ENCODE measurements at regions not wholly inside any gene's neighbourhood (a gene's known extent, or its start where the extent isn't known, plus 50 kb on each side); places are given as distances from the start of the nearest gene placed in this dataset.

DNA sequence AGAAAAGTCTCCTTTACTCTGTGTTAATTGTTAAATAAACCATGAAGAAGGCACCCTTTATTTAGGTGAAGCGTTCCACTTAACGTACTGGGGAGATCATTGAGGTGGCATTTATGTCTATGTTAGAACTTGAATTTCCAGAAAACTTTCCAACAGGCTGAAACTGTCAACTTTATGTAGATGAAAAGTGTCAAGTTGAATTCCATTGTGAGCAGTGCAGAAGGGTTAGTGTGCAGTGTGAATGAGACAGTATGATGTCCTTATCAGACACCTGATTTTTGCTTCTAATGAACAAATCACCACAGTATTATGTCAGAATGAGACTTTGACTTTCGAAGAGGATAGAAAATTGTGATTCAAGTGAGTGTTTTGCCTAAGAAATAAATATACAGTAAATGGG lies 761.6 kb upstream of the SEMA6A start:
- Histone ChIP-seq H3K9ac (ENCODE audit: control insufficient read depth, extremely low read depth, insufficient read depth, low read length) (no peak overlapping the region), H3K4me2 (ENCODE audit: control insufficient read depth, extremely low read depth, insufficient read depth, low read depth, low read length) (no peak overlapping the region), H3K79me2 (ENCODE audit: control insufficient read depth, insufficient read depth, low read length) (no peaks in the 10 kb centered on the region), H3K36me3 (ENCODE audit: control insufficient read depth in 2 of 2, extremely low read depth in 1 of 2, insufficient read depth in 2 of 2, low read length in 2 of 2) (no peaks in the 10 kb centered on the region), H3K9me3 (ENCODE audit: control insufficient read depth, low read depth, low read length) (no peaks in the 10 kb centered on the region), H3K27me3 (ENCODE audit: control insufficient read depth, extremely low read depth, insufficient read depth, low read length) (no peaks in the 10 kb centered on the region), H4K20me1 (ENCODE audit: control insufficient read depth, extremely low read depth, insufficient read depth, low read length) (no peaks in the 10 kb centered on the region), H3K27ac (ENCODE audit: control insufficient read depth, insufficient read depth, low read length) (no peak overlapping the region), H3K4me1 (ENCODE audit: control insufficient read depth, extremely low read depth, insufficient read depth, low read length) (no peaks in the 10 kb centered on the region), H3K9me1 (ENCODE audit: control insufficient read depth, extremely low read depth, insufficient read depth, low read length) (no peaks in the 10 kb centered on the region), H3K4me3 (ENCODE audit: control insufficient read depth in 2 of 3, extremely low read depth in 1 of 3, insufficient read depth in 2 of 3, low read depth in 1 of 3, low read length in 3 of 3) (no peak overlapping the region), H2AFZ (ENCODE audit: control insufficient read depth, low read length) (peak overlapping the region; percentile 43)
- DNase-seq (ENCODE audit: low read depth, low spot score), result no peak
- TF ChIP-seq, protein P1, sequence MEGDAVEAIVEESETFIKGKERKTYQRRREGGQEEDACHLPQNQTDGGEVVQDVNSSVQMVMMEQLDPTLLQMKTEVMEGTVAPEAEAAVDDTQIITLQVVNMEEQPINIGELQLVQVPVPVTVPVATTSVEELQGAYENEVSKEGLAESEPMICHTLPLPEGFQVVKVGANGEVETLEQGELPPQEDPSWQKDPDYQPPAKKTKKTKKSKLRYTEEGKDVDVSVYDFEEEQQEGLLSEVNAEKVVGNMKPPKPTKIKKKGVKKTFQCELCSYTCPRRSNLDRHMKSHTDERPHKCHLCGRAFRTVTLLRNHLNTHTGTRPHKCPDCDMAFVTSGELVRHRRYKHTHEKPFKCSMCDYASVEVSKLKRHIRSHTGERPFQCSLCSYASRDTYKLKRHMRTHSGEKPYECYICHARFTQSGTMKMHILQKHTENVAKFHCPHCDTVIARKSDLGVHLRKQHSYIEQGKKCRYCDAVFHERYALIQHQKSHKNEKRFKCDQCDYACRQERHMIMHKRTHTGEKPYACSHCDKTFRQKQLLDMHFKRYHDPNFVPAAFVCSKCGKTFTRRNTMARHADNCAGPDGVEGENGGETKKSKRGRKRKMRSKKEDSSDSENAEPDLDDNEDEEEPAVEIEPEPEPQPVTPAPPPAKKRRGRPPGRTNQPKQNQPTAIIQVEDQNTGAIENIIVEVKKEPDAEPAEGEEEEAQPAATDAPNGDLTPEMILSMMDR (optimal IDR thresholded peaks at IDR 0.05 in 1 of 3, IDR thresholded peaks at IDR 0.05 in 1 of 3, conservative IDR thresholded peaks at IDR 0.05 in 1 of 3; ENCODE audit: extremely low read depth in 1 of 3, insufficient read depth in 2 of 3, low read length in 3 of 3), result no peak
- TF ChIP-seq EZH2 (IDR thresholded peaks at IDR 0.05; ENCODE audit: low read length), result no peak
- dilution Hi-C loops (cut with MboI; ENCODE audit: extremely low pct_ligation_motif_present, low sequenced_read_pairs), result no loop called here
- FAIRE-seq, result no peak

DNA sequence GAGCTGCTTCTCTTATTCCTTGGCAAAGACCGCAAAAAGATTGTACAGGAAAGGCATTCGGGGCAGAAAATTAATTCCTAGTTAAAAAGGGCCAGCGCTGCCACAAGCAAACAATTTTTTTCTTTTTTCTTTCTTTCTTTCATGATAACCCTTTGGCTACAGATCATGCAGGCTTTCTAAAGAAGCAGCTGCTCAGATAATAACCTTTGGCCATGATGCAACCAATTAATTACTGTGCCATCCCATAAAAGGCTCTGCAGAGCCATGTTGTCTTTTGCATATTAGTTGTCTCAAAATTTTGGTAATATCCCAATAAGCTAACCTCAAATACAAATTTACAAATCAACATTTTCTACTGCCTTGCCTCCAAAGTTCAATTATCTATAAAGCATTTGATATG lies 758.4 kb upstream of the SEMA6A start:
- no peak for DNase-seq (ENCODE audit: low read depth, low spot score)
- H2AFZ ChIP-seq (ENCODE audit: control insufficient read depth, low read length), result no peak overlapping the region
- dilution Hi-C loops (cut with MboI; ENCODE audit: extremely low pct_ligation_motif_present, low sequenced_read_pairs), result no loop called here
- H3K9ac ChIP-seq (ENCODE audit: control insufficient read depth, extremely low read depth, insufficient read depth, low read length), result no peak overlapping the region
- H3K9me1 ChIP-seq (ENCODE audit: control insufficient read depth, extremely low read depth, insufficient read depth, low read length), result no peaks in the 10 kb centered on the region
- H3K36me3 ChIP-seq (ENCODE audit: control insufficient read depth in 2 of 2, extremely low read depth in 1 of 2, insufficient read depth in 2 of 2, low read length in 2 of 2), result no peaks in the 10 kb centered on the region
- no peaks in the 10 kb centered on the region for H3K9me3 ChIP-seq (ENCODE audit: control insufficient read depth, low read depth, low read length)
- H3K4me2 ChIP-seq (ENCODE audit: control insufficient read depth, extremely low read depth, insufficient read depth, low read depth, low read length), result no peak overlapping the region
- no peak for FAIRE-seq
- H3K4me3 ChIP-seq (ENCODE audit: control insufficient read depth in 2 of 3, extremely low read depth in 1 of 3, insufficient read depth in 2 of 3, low read depth in 1 of 3, low read length in 3 of 3), result no peak overlapping the region
- TF ChIP-seq EZH2 (IDR thresholded peaks at IDR 0.05; ENCODE audit: low read length), result no peak
- TF ChIP-seq, protein P1 (optimal IDR thresholded peaks at IDR 0.05 in 1 of 3, IDR thresholded peaks at IDR 0.05 in 1 of 3, conservative IDR thresholded peaks at IDR 0.05 in 1 of 3; ENCODE audit: extremely low read depth in 1 of 3, insufficient read depth in 2 of 3, low read length in 3 of 3), result no peak
- no peaks in the 10 kb centered on the region for H3K79me2 ChIP-seq (ENCODE audit: control insufficient read depth, insufficient read depth, low read length)
- H3K27ac ChIP-seq (ENCODE audit: control insufficient read depth, insufficient read depth, low read length), result no peak overlapping the region
- H3K4me1 ChIP-seq (ENCODE audit: control insufficient read depth, extremely low read depth, insufficient read depth, low read length), result no peaks in the 10 kb centered on the region
- H4K20me1 ChIP-seq (ENCODE audit: control insufficient read depth, extremely low read depth, insufficient read depth, low read length), result no peaks in the 10 kb centered on the region
- H3K27me3 ChIP-seq (ENCODE audit: control insufficient read depth, extremely low read depth, insufficient read depth, low read length), result no peaks in the 10 kb centered on the region

Measured in keratinocyte (primary cell).